Transverse colon (tissue), 4 donors: ENCODE measurements at regions not wholly inside any gene's neighbourhood (a gene's known extent, or its start where the extent isn't known, plus 50 kb on each side); places are given as distances from the start of the nearest gene placed in this dataset.

Experiments
- DNase-seq: peaks from one replicate; pipeline ENCODE4 v3.0.0-alpha.2; 2019
- H3K27ac ChIP-seq, 4 donors: fragments of 200-600 bp; sonication (generic); 2 replicates each; pipeline ENCODE4 v1.5.1; 2016 to 2018; ENCODE audit warnings: inconsistent platforms in 4 of 4
- H3K27me3 ChIP-seq: fragments of 200-600 bp; sonication (generic); 2 replicates; pipeline ENCODE4 v1.5.1; 2017; ENCODE audit warnings: inconsistent platforms
- H3K36me3 ChIP-seq, 4 donors: fragments of 200-600 bp; sonication (generic); 2 replicates each; pipeline ENCODE4 v1.5.1; 2017 to 2019; ENCODE audit warnings: inconsistent platforms in 4 of 4
- H3K4me1 ChIP-seq, 4 donors: fragments of 200-600 bp; sonication (generic); 2 replicates each; pipeline ENCODE4 v1.5.1; 2017 to 2020; ENCODE audit warnings: inconsistent platforms in 4 of 4
- H3K4me3 ChIP-seq, 4 donors: fragments of 200-600 bp; sonication (generic); 1 replicate in 1 of 4; 2 replicates in 3 of 4; pipeline versions ENCODE4 v1.5.1 to v1.6.1; 2017 to 2019; ENCODE audit warnings: inconsistent platforms in 4 of 4
- H3K9me3 ChIP-seq, 2 donors: fragments of 200-600 bp; sonication (generic); 2 replicates each; pipeline ENCODE4 v1.5.1; 2017 to 2019; ENCODE audit warnings: inconsistent platforms in 2 of 2
- CTCF ChIP-seq, 5 experiments: fragments of 200-600 bp in 3 of 5; fragments of 450-650 bp in 2 of 5; sonication (generic) in 3 of 5; IDR thresholded peaks; 1 replicate in 2 of 5; 2 replicates in 3 of 5; pipeline ENCODE4 v1.5.1; 2016 to 2017; ENCODE audit warnings: antibody characterized with exemption in 5 of 5, inconsistent platforms in 3 of 5, mild to moderate bottlenecking in 2 of 5, moderate library complexity in 1 of 5
- EP300 ChIP-seq: sonication (generic); formaldehyde crosslinking; IDR thresholded peaks from one replicate; pipeline ENCODE4 v1.6.1; 2017; ENCODE audit warnings: antibody characterized with exemption, low read depth
- POLR2A ChIP-seq: fragments of 450-650 bp; IDR thresholded peaks from one replicate; pipeline ENCODE4 v1.6.1; 2016; ENCODE audit warnings: antibody characterized with exemption, mild to moderate bottlenecking, moderate library complexity
- POLR2AphosphoS5 ChIP-seq, 3 donors: sonication (generic); formaldehyde crosslinking; IDR thresholded peaks; one replicate each; pipeline ENCODE4 v1.6.1; 2016; ENCODE audit warnings: antibody characterized with exemption in 3 of 3
- WGBS, 2 donors: methylation state at CpG; one replicate each; pipeline ENCODE4 v1.1.5; 2018; ENCODE audit warnings: low coverage in 1 of 2; 5-methylcytosine and 5-hydroxymethylcytosine counted together
- in situ Hi-C, 4 donors: fragments of 200-750 bp; cut with MboI; loops; one replicate each; pipeline versions ENCODE4 v1.15.0 to v1.15.1; 2017; ENCODE audit warnings: low sequenced_read_pairs in 3 of 4, low pct_ligation_motif_present in 1 of 4, low pct_unique_long_range_greater_than_20kb in 1 of 4
- intact Hi-C: fragments of 100-400 bp; cut with DNase I; formaldehyde crosslinking; loops from one replicate; pipeline ENCODE4 v1.15.1; 2023; ENCODE audit warnings: low total_unique reads

GRCh38 chr5:128706269-128706668 is 168.2 kb upstream of the FBN2 start:
- TF ChIP-seq EP300 (no peak), CTCF (IDR thresholded peaks at IDR 0.05) (no peak), POLR2AphosphoS5 (IDR thresholded peaks at IDR 0.05) (no peak), POLR2A (no peak)
- DNase-seq, result no peak
- in situ Hi-C loops (no loop called here), intact Hi-C loops (no loop called here)
- H3K27ac ChIP-seq, result no peak overlapping the region
- H3K9me3 ChIP-seq, result no peaks in the 10 kb centered on the region
- no peak overlapping the region for H3K4me3 ChIP-seq
- whole genome bisulfite sequencing, 2 donors, result 79% methylated on average over 1 of the region's 1 CpG; no CpG with 5 or more reads in 1 of the 2 donors
- no peaks in the 10 kb centered on the region for H3K27me3 ChIP-seq
- H3K36me3 ChIP-seq, result no peaks in the 10 kb centered on the region
- H3K4me1 ChIP-seq, result no peaks in the 10 kb centered on the region

GRCh38 chr5:128708841-128709240 is 170.8 kb upstream of the FBN2 start:
- H3K9me3 ChIP-seq, result no peaks in the 10 kb centered on the region
- H3K36me3 ChIP-seq, result no peaks in the 10 kb centered on the region
- H3K27me3 ChIP-seq, result no peaks in the 10 kb centered on the region
- intact Hi-C loops (no loop called here), in situ Hi-C loops (no loop called here)
- H3K4me3 ChIP-seq, result no peak overlapping the region
- no peak overlapping the region for H3K27ac ChIP-seq
- H3K4me1 ChIP-seq, result no peaks in the 10 kb centered on the region
- TF ChIP-seq CTCF (IDR thresholded peaks at IDR 0.05), result no peak
- TF ChIP-seq POLR2A, result no peak
- TF ChIP-seq EP300, result no peak
- TF ChIP-seq POLR2AphosphoS5 (IDR thresholded peaks at IDR 0.05), result no peak
- no peak for DNase-seq
- WGBS, 2 donors, result 70 to 82% methylated on average over 1 of the region's 1 CpG

GRCh38 chr5:128711216-128711615 is 173.2 kb upstream of the FBN2 start:
- 88 to 92% methylated on average over 2 of the region's 2 CpGs for WGBS, 2 donors
- in situ Hi-C loops, result no loop called here
- TF ChIP-seq POLR2A (no peak), CTCF (IDR thresholded peaks at IDR 0.05) (no peak), EP300 (no peak), POLR2AphosphoS5 (IDR thresholded peaks at IDR 0.05) (no peak)

GRCh38 chr5:128714551-128714950 is 176.5 kb upstream of the FBN2 start:
- TF ChIP-seq POLR2A, result no peak
- TF ChIP-seq EP300, result no peak
- no peak for TF ChIP-seq CTCF (IDR thresholded peaks at IDR 0.05)
- no peak for TF ChIP-seq POLR2AphosphoS5 (IDR thresholded peaks at IDR 0.05)
- in situ Hi-C loops (no loop called here), intact Hi-C loops (no loop called here)

More at GRCh38 chr5:128711216-128711615, 173.2 kb upstream of the FBN2 start:
- Histone ChIP-seq H3K9me3 (no peaks in the 10 kb centered on the region), H3K36me3 (no peaks in the 10 kb centered on the region), H3K27ac (no peak overlapping the region), H3K27me3 (no peaks in the 10 kb centered on the region), H3K4me3 (no peak overlapping the region), H3K4me1 (no peaks in the 10 kb centered on the region)
- DNase-seq, result no peak
- intact Hi-C loops, result no loop called here

More at GRCh38 chr5:128714551-128714950, 176.5 kb upstream of the FBN2 start:
- DNase-seq, result no peak
- WGBS, 2 donors, result 85% methylated on average over 1 of the region's 1 CpG; no CpG with 5 or more reads in 1 of the 2 donors
- Histone ChIP-seq H3K27ac (no peak overlapping the region), H3K9me3 (no peaks in the 10 kb centered on the region), H3K36me3 (no peaks in the 10 kb centered on the region), H3K4me3 (no peak overlapping the region), H3K4me1 (no peaks in the 10 kb centered on the region), H3K27me3 (no peaks in the 10 kb centered on the region)
